GM12878 (cell line): ENCODE measurements at regions not wholly inside any gene's neighbourhood (a gene's known extent, or its start where the extent isn't known, plus 50 kb on each side); places are given as distances from the start of the nearest gene placed in this dataset.

Experiments used
- ATAC-seq: fragments of 200-7000 bp; cut with Tn5 transposase; 3 replicates; pipeline ENCODE4 v1.9.1; 2020; ENCODE audit warnings: mild to moderate bottlenecking, moderate library complexity
- BruUV-seq: library from RNA; stranded (reverse); fragments of 400-500 nt; replicated peaks from 2 replicates; lab custom pipeline; 2021; lab: Mats Ljungman, UMichigan
- CTCF ChIA-PET: fragments of 300-600 bp; sonication (Branson Sonifier 250); formaldehyde crosslinking; extraction: SDS; loops from one replicate; lab custom pipeline; 2021; ENCODE audit warnings: inconsistent platforms; lab: Yijun Ruan, JAX
- POLR2A ChIA-PET: fragments of 350-600 bp; formaldehyde crosslinking; extraction: SDS; loops from one replicate; lab custom pipeline; 2021; ENCODE audit warnings: inconsistent platforms; lab: Charles Lee
- RAD21 ChIA-PET: fragments of 300-600 bp; sonication (Branson Sonifier 250); formaldehyde crosslinking; loops from one replicate; lab custom pipeline; 2023; ENCODE audit warnings: antibody characterized with exemption; ENCODE audit not compliant: unreplicated experiment; lab: Charles Lee
- SMC1A ChIA-PET: fragments of 300-600 bp; sonication (Branson Sonifier 250); formaldehyde crosslinking; loops from one replicate; lab custom pipeline; 2023; ENCODE audit not compliant: unreplicated experiment, uncharacterized antibody; lab: Charles Lee
- DNase-seq: peaks from one replicate; pipeline ENCODE4 v3.0.0-alpha.2; 2011; ENCODE audit warnings: low read depth, low spot score
- FAIRE-seq: peaks from 3 replicates; lab custom pipeline; 2011; peaks lifted over from hg19 to GRCh38; lab: Jason Lieb, UNC
- H2AFZ ChIP-seq: 2 replicates; pipeline ENCODE4 v1.6.0; 2011; ENCODE audit warnings: low read depth, low read length, control low read depth; ENCODE audit not compliant: control insufficient read depth
- H3K27ac ChIP-seq: 2 replicates; pipeline ENCODE4 v1.5.1; 2011; ENCODE audit warnings: control low read depth; ENCODE audit not compliant: control insufficient read depth, insufficient read depth
- H3K27me3 ChIP-seq, 2 experiments: replicated peaks in 1 of 2; 2 replicates each; pipeline versions ENCODE4 v1.6.0 to v1.6.1; 2011; ENCODE audit warnings: low read length in 1 of 2; ENCODE audit not compliant: control insufficient read depth in 2 of 2, insufficient read depth in 2 of 2
- H3K36me3 ChIP-seq, 2 experiments: 2 replicates each; pipeline ENCODE4 v1.5.1; 2011; ENCODE audit warnings: low read length in 1 of 2; ENCODE audit not compliant: control insufficient read depth in 2 of 2, insufficient read depth in 2 of 2
- H3K4me1 ChIP-seq: 2 replicates; pipeline ENCODE4 v1.6.1; 2011; ENCODE audit warnings: mild to moderate bottlenecking, low read length, moderate library complexity, mixed read lengths; ENCODE audit not compliant: control insufficient read depth, insufficient read depth
- H3K4me2 ChIP-seq: 2 replicates; pipeline ENCODE4 v1.6.0; 2011; ENCODE audit warnings: control low read depth; ENCODE audit not compliant: control insufficient read depth, insufficient read depth
- H3K4me3 ChIP-seq: fragments of 200-600 bp; sonication (generic); 2 replicates; pipeline ENCODE4 v1.5.1; 2016
- H3K79me2 ChIP-seq: 2 replicates; pipeline ENCODE4 v1.6.0; 2011; ENCODE audit warnings: low read length; ENCODE audit not compliant: control insufficient read depth, insufficient read depth
- H3K9ac ChIP-seq: 2 replicates; pipeline ENCODE4 v1.8.0; 2011; ENCODE audit warnings: low read length, control low read depth, mixed read lengths; ENCODE audit not compliant: control insufficient read depth, insufficient read depth
- H3K9me3 ChIP-seq: replicated peaks from 3 replicates; pipeline ENCODE4 v1.5.1; 2011; ENCODE audit warnings: mild to moderate bottlenecking, low read length; ENCODE audit not compliant: control insufficient read depth, insufficient read depth
- H4K20me1 ChIP-seq: 2 replicates; pipeline ENCODE4 v1.6.0; 2011; ENCODE audit not compliant: control insufficient read depth, insufficient read depth
- ATF7 ChIP-seq: fragments of 450-650 bp; IDR thresholded peaks from 2 replicates; pipeline ENCODE4 v1.6.1; 2016; ENCODE audit warnings: low read depth, mild to moderate bottlenecking
- BHLHE40 ChIP-seq, 2 experiments: fragments of 450-650 bp in 1 of 2; IDR thresholded peaks; 2 replicates each; pipeline ENCODE4 v1.6.1; 2011 to 2017; ENCODE audit warnings: low read depth in 2 of 2, borderline replicate concordance in 1 of 2, improper control_type of control experiment in 1 of 2, low read length in 1 of 2, mild to moderate bottlenecking in 1 of 2
- CHD4 ChIP-seq: fragments of 200-600 bp; sonication (generic); IDR thresholded peaks from 2 replicates; pipeline ENCODE4 v1.6.1; 2016; ENCODE audit warnings: mild to moderate bottlenecking
- GATAD2B ChIP-seq: fragments of 450-650 bp; conservative IDR thresholded peaks from 2 replicates; pipeline ENCODE4 v1.6.1; 2017; ENCODE audit warnings: low read depth, mild to moderate bottlenecking, moderate library complexity
- KLF5 ChIP-seq: fragments of 450-650 bp; IDR thresholded peaks from 2 replicates; pipeline ENCODE4 v1.6.1; 2014; ENCODE audit warnings: mild to moderate bottlenecking; ENCODE audit not compliant: partially characterized antibody
- LARP7 ChIP-seq: fragments of 450-650 bp; IDR thresholded peaks from 2 replicates; pipeline ENCODE4 v1.6.1; 2017; ENCODE audit warnings: mild to moderate bottlenecking
- MAX ChIP-seq: IDR thresholded peaks from 2 replicates; pipeline ENCODE4 v1.6.1; 2012; ENCODE audit warnings: low read depth, low read length, improper control_type of control experiment
- POU2F2 ChIP-seq: IDR thresholded peaks from 3 replicates; pipeline ENCODE4 v1.6.1; 2011; ENCODE audit warnings: low read depth, mild to moderate bottlenecking, low read length, borderline replicate concordance
- RCOR1 ChIP-seq: conservative IDR thresholded peaks from 2 replicates; pipeline ENCODE4 v1.6.1; 2012; ENCODE audit warnings: low read depth, low read length, improper control_type of control experiment
- RELA ChIP-seq: fragments of 450-650 bp; IDR thresholded peaks from 2 replicates; pipeline ENCODE4 v1.8.0; 2014; ENCODE audit warnings: borderline replicate concordance; ENCODE audit not compliant: partially characterized antibody
- RFX5 ChIP-seq: IDR thresholded peaks from 2 replicates; pipeline ENCODE4 v1.6.1; 2011; ENCODE audit warnings: low read depth, low read length, improper control_type of control experiment
- SP1 ChIP-seq: IDR thresholded peaks from one replicate; pipeline ENCODE4 v1.6.1; 2011; ENCODE audit warnings: low read depth, low read length
- SREBF2 ChIP-seq: IDR thresholded peaks from 2 replicates; pipeline ENCODE4 v1.6.1; 2012; ENCODE audit warnings: mild to moderate bottlenecking, low read length
- STAT1 ChIP-seq: fragments of 450-650 bp; conservative IDR thresholded peaks from 2 replicates; pipeline ENCODE4 v1.6.1; 2014; ENCODE audit warnings: antibody characterized with exemption, mild to moderate bottlenecking
- TBL1XR1 ChIP-seq: IDR thresholded peaks from 2 replicates; pipeline ENCODE4 v1.6.1; 2012; ENCODE audit warnings: low read depth, low read length, improper control_type of control experiment
- WGBS: methylation state at CpG from one replicate; pipeline ENCODE4 v1.1.6; 2016; ENCODE audit warnings: low lambda C conversion rate; ENCODE audit not compliant: insufficient replicate concordance, insufficient coverage; ENCODE audit errors: missing lambda C conversion rate; 5-methylcytosine and 5-hydroxymethylcytosine counted together
- in situ Hi-C: fragments of 300-500 bp; cut with MboI; formaldehyde crosslinking; loops from 9 replicates; pipeline ENCODE4 v1.14.3; 2018; ENCODE audit warnings: mixed read lengths
- intact Hi-C: fragments of 100-400 bp; cut with micrococcal nuclease; formaldehyde crosslinking; loops from one replicate; pipeline ENCODE4 v1.14.2; 2022; ENCODE audit not compliant: unreplicated experiment
- TF ChIP-seq, protein P1 (sequence below): fragments of 450-650 bp; IDR thresholded peaks from 2 replicates; pipeline ENCODE4 v1.6.1; 2018; ENCODE audit warnings: borderline replicate concordance, mild to moderate bottlenecking; ENCODE audit not compliant: partially characterized antibody
- TF ChIP-seq, protein P2 (sequence below): fragments of 150-350 bp; IDR thresholded peaks from 2 replicates; pipeline ENCODE4 v1.6.1; 2016; ENCODE audit warnings: low read depth, low read length

GRCh38 chr20:8073024-8073832 is 53.7 kb upstream of the TMX4 start:
- H3K4me1 ChIP-seq: no peaks in the 10 kb centered on the region
- ATAC-seq: no peak
- H3K4me3 ChIP-seq: no peak overlapping the region
- in situ Hi-C loops: no loop called here
- ChIA-PET CTCF (no interaction called here), RAD21 (no interaction called here)
- no peaks in the 10 kb centered on the region for H3K79me2 ChIP-seq
- no peak overlapping the region for H3K9ac ChIP-seq
- no peak overlapping the region for H3K4me2 ChIP-seq
- no peak for DNase-seq
- WGBS: 1% methylated on average over 5 of the region's 5 CpGs
- no peak overlapping the region for H2AFZ ChIP-seq
- TF ChIP-seq SP1 (no peak), MAX (no peak), ATF7 (no peak), RELA (no peak), CHD4 (no peak), KLF5 (no peak), TBL1XR1 (no peak), POU2F2 (no peak), RCOR1 (no peak), GATAD2B (no peak), RFX5 (no peak), SREBF2 (no peak), BHLHE40 (IDR thresholded peaks at IDR 0.05; ENCODE audit: borderline replicate concordance in 1 of 2, low read depth in 2 of 2, low read length in 1 of 2) (no peak), STAT1 (no peak), LARP7 (no peak)
- TF ChIP-seq, protein P1, sequence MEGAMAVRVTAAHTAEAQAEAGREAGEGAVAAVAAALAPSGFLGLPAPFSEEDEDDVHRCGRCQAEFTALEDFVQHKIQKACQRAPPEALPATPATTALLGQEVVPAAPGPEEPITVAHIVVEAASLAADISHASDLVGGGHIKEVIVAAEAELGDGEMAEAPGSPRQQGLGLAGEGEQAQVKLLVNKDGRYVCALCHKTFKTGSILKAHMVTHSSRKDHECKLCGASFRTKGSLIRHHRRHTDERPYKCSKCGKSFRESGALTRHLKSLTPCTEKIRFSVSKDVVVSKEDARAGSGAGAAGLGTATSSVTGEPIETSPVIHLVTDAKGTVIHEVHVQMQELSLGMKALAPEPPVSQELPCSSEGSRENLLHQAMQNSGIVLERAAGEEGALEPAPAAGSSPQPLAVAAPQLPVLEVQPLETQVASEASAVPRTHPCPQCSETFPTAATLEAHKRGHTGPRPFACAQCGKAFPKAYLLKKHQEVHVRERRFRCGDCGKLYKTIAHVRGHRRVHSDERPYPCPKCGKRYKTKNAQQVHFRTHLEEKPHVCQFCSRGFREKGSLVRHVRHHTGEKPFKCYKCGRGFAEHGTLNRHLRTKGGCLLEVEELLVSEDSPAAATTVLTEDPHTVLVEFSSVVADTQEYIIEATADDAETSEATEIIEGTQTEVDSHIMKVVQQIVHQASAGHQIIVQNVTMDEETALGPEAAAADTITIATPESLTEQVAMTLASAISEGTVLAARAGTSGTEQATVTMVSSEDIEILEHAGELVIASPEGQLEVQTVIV: no peak
- TF ChIP-seq, protein P2, sequence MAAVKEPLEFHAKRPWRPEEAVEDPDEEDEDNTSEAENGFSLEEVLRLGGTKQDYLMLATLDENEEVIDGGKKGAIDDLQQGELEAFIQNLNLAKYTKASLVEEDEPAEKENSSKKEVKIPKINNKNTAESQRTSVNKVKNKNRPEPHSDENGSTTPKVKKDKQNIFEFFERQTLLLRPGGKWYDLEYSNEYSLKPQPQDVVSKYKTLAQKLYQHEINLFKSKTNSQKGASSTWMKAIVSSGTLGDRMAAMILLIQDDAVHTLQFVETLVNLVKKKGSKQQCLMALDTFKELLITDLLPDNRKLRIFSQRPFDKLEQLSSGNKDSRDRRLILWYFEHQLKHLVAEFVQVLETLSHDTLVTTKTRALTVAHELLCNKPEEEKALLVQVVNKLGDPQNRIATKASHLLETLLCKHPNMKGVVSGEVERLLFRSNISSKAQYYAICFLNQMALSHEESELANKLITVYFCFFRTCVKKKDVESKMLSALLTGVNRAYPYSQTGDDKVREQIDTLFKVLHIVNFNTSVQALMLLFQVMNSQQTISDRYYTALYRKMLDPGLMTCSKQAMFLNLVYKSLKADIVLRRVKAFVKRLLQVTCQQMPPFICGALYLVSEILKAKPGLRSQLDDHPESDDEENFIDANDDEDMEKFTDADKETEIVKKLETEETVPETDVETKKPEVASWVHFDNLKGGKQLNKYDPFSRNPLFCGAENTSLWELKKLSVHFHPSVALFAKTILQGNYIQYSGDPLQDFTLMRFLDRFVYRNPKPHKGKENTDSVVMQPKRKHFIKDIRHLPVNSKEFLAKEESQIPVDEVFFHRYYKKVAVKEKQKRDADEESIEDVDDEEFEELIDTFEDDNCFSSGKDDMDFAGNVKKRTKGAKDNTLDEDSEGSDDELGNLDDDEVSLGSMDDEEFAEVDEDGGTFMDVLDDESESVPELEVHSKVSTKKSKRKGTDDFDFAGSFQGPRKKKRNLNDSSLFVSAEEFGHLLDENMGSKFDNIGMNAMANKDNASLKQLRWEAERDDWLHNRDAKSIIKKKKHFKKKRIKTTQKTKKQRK: no peak
- TF ChIP-seq, all 136 proteins: peak for 0
- H3K9me3 ChIP-seq: no peaks in the 10 kb centered on the region
- no peak overlapping the region for H3K27ac ChIP-seq
- intact Hi-C loops: loop anchor here (10.0 kb wide), 1 partner anchor 52 kb away; no protein-coding TSS in a partner anchor
- ChIA-PET SMC1A (interaction anchor here (0.6 kb wide), 1 partner anchor 914 kb away, joined by 3 read pairs; no protein-coding TSS in a partner anchor), POLR2A (no interaction called here)
- H3K27me3 ChIP-seq: no peaks in the 10 kb centered on the region
- no peak for FAIRE-seq
- BruUV-seq: no TSS peak
- H4K20me1 ChIP-seq: no peaks in the 10 kb centered on the region
- H3K36me3 ChIP-seq: no peaks in the 10 kb centered on the region
